IPS-NIHi7 (cell line): ENCODE measurements at regions not wholly inside any gene's neighbourhood (a gene's known extent, or its start where the extent isn't known, plus 50 kb on each side); places are given as distances from the start of the nearest gene placed in this dataset.

ENCODE experiments used
- DNase-seq: peaks from one replicate; pipeline ENCODE4 v3.0.0; 2012; ENCODE audit warnings: mixed read lengths; ENCODE audit errors: extremely low spot score

- DNase-seq: no peak
Observed at GRCh38 chr12:86698641-86698980, 442.4 kb upstream of the MGAT4C start.

GRCh38 chr12:86697916-86698640 is 441.9 kb upstream of the MGAT4C start:
- DNase-seq: no peak

- no peak for DNase-seq
Observed at GRCh38 chr12:86683568-86684304, 427.5 kb upstream of the MGAT4C start.

- no peak for DNase-seq
Observed at GRCh38 chr12:86681060-86681459, 424.9 kb upstream of the MGAT4C start.

GRCh38 chr12:86675197-86675596 is 419.0 kb upstream of the MGAT4C start:
- no peak for DNase-seq

- DNase-seq: no peak
Observed at GRCh38 chr12:86670986-86671385, 414.8 kb upstream of the MGAT4C start.

- DNase-seq: no peak
Observed at GRCh38 chr12:86669010-86669409, 412.8 kb upstream of the MGAT4C start.

- DNase-seq: no peak
Observed at GRCh38 chr12:86666316-86666715, 410.1 kb upstream of the MGAT4C start.

- DNase-seq: no peak
Observed at GRCh38 chr12:86663716-86664115, 407.5 kb upstream of the MGAT4C start.

- DNase-seq: no peak
Observed at GRCh38 chr12:86663173-86663572, 407.0 kb upstream of the MGAT4C start.

GRCh38 chr12:86662464-86662863 is 406.3 kb upstream of the MGAT4C start:
- DNase-seq: no peak

- no peak for DNase-seq
Observed at GRCh38 chr12:86660488-86661147, 404.4 kb upstream of the MGAT4C start.

GRCh38 chr12:86659985-86660384 is 403.8 kb upstream of the MGAT4C start:
- DNase-seq: no peak

GRCh38 chr12:86658303-86658702 is 402.1 kb upstream of the MGAT4C start:
- no peak for DNase-seq

GRCh38 chr12:86647800-86648199 is 391.6 kb upstream of the MGAT4C start:
- DNase-seq: no peak

- DNase-seq: no peak
Observed at GRCh38 chr12:86634456-86635410, 378.5 kb upstream of the MGAT4C start.

GRCh38 chr12:86627001-86627400 is 370.8 kb upstream of the MGAT4C start:
- no peak for DNase-seq

- no peak for DNase-seq
Observed at GRCh38 chr12:86623267-86623666, 367.1 kb upstream of the MGAT4C start.

GRCh38 chr12:86621957-86622356 is 365.8 kb upstream of the MGAT4C start:
- no peak for DNase-seq

- no peak for DNase-seq
Observed at GRCh38 chr12:86613311-86613710, 357.1 kb upstream of the MGAT4C start.

- DNase-seq: no peak
Observed at GRCh38 chr12:86608638-86609037, 352.4 kb upstream of the MGAT4C start.
